ENCODE measurements at regions not wholly inside any gene's neighbourhood (a gene's known extent, or its start where the extent isn't known, plus 50 kb on each side); places are given as distances from the start of the nearest gene placed in this dataset.

GRCh38 chr5:30042677-30043076 lies 1150.8 kb upstream of the CDH6 start:
- DNase-seq (ENCODE audit: low spot score): no peak
- in situ Hi-C loops (cut with MboI; ENCODE audit: low pct_unique_long_range_greater_than_20kb, low sequenced_read_pairs, unreplicated experiment): no loop called here
- no peak for TF ChIP-seq CTCF (IDR thresholded peaks at IDR 0.05; ENCODE audit: extremely low read depth, insufficient read depth, missing control alignments)

- in situ Hi-C loops (cut with MboI; ENCODE audit: low pct_unique_long_range_greater_than_20kb, low sequenced_read_pairs, unreplicated experiment): no loop called here
- no peak for TF ChIP-seq CTCF (IDR thresholded peaks at IDR 0.05; ENCODE audit: extremely low read depth, insufficient read depth, missing control alignments)
- no peak for DNase-seq (ENCODE audit: low spot score)
These were observed 1151.6 kb upstream of the CDH6 start for GRCh38 chr5:30041831-30042385.

- no peak for DNase-seq (ENCODE audit: low spot score)
- TF ChIP-seq CTCF (IDR thresholded peaks at IDR 0.05; ENCODE audit: extremely low read depth, insufficient read depth, missing control alignments): no peak
- in situ Hi-C loops (cut with MboI; ENCODE audit: low pct_unique_long_range_greater_than_20kb, low sequenced_read_pairs, unreplicated experiment): no loop called here
These were observed 1152.2 kb upstream of the CDH6 start for GRCh38 chr5:30041291-30041690.

- in situ Hi-C loops (cut with MboI; ENCODE audit: low pct_unique_long_range_greater_than_20kb, low sequenced_read_pairs, unreplicated experiment): no loop called here
- DNase-seq (ENCODE audit: low spot score): peak; percentile 45
These were observed 1152.9 kb upstream of the CDH6 start for GRCh38 chr5:30040488-30041118.

GRCh38 chr5:30039379-30039778 lies 1154.1 kb upstream of the CDH6 start:
- in situ Hi-C loops (cut with MboI; ENCODE audit: low pct_unique_long_range_greater_than_20kb, low sequenced_read_pairs, unreplicated experiment): no loop called here

More at GRCh38 chr5:30040488-30041118, 1152.9 kb upstream of the CDH6 start:
- peak; percentile 77 for TF ChIP-seq CTCF (IDR thresholded peaks at IDR 0.05; ENCODE audit: extremely low read depth, insufficient read depth, missing control alignments)

GRCh38 chr5:30034870-30035269 lies 1158.6 kb upstream of the CDH6 start:
- TF ChIP-seq CTCF (IDR thresholded peaks at IDR 0.05; ENCODE audit: extremely low read depth, insufficient read depth, missing control alignments): no peak
- no peak for DNase-seq (ENCODE audit: low spot score)
- in situ Hi-C loops (cut with MboI; ENCODE audit: low pct_unique_long_range_greater_than_20kb, low sequenced_read_pairs, unreplicated experiment): no loop called here

More at GRCh38 chr5:30039379-30039778, 1154.1 kb upstream of the CDH6 start:
- no peak for DNase-seq (ENCODE audit: low spot score)
- TF ChIP-seq CTCF (IDR thresholded peaks at IDR 0.05; ENCODE audit: extremely low read depth, insufficient read depth, missing control alignments): no peak
